GM08714 (cell line): ENCODE measurements at regions not wholly inside any gene's neighbourhood (a gene's known extent, or its start where the extent isn't known, plus 50 kb on each side); places are given as distances from the start of the nearest gene placed in this dataset.

Experiments used
- H3K4me3 ChIP-seq: fragments of 200-500 bp; sonication (Bioruptor generic); 2 replicates; pipeline ENCODE4 v1.5.1; 2014; ENCODE audit warnings: mild to moderate bottlenecking, low read length, inconsistent platforms
- ZNF274 ChIP-seq: IDR thresholded peaks from 2 replicates; pipeline ENCODE4 v1.6.1; 2012; ENCODE audit warnings: mild to moderate bottlenecking, low read depth, low read length

GRCh38 chr14:36083317-36083716 is 93.2 kb downstream of the PTCSC3 start:
- no peak overlapping the region for H3K4me3 ChIP-seq
- no peak for TF ChIP-seq ZNF274

GRCh38 chr14:36078080-36078479 is 98.4 kb downstream of the PTCSC3 start:
- H3K4me3 ChIP-seq = no peak overlapping the region
- TF ChIP-seq ZNF274 = no peak

GRCh38 chr14:36076197-36076596 is 100.3 kb downstream of the PTCSC3 start:
- TF ChIP-seq ZNF274 = no peak
- no peak overlapping the region for H3K4me3 ChIP-seq

- H3K4me3 ChIP-seq = no peak overlapping the region
- no peak for TF ChIP-seq ZNF274
Measured at GRCh38 chr14:36075203-36075602, 101.3 kb downstream of the PTCSC3 start.

- no peak for TF ChIP-seq ZNF274
- no peak overlapping the region for H3K4me3 ChIP-seq
Measured at GRCh38 chr14:36070720-36071043, 105.8 kb downstream of the PTCSC3 start.

- no peak for TF ChIP-seq ZNF274
- no peak overlapping the region for H3K4me3 ChIP-seq
Measured at GRCh38 chr14:36070031-36070719, 106.3 kb downstream of the PTCSC3 start.

GRCh38 chr14:36069535-36069900 is 107.0 kb downstream of the PTCSC3 start:
- no peak overlapping the region for H3K4me3 ChIP-seq
- TF ChIP-seq ZNF274 = no peak

GRCh38 chr14:36068777-36069534 is 107.6 kb downstream of the PTCSC3 start:
- no peak overlapping the region for H3K4me3 ChIP-seq
- no peak for TF ChIP-seq ZNF274

- TF ChIP-seq ZNF274 = no peak
- H3K4me3 ChIP-seq = no peak overlapping the region
Measured at GRCh38 chr14:36067428-36068187, 108.9 kb downstream of the PTCSC3 start.

- H3K4me3 ChIP-seq = no peak overlapping the region
- no peak for TF ChIP-seq ZNF274
Measured at GRCh38 chr14:36066636-36067035, 109.9 kb downstream of the PTCSC3 start.

GRCh38 chr14:36065831-36066230 is 110.7 kb downstream of the PTCSC3 start:
- no peak for TF ChIP-seq ZNF274
- H3K4me3 ChIP-seq = no peak overlapping the region

- no peak overlapping the region for H3K4me3 ChIP-seq
- no peak for TF ChIP-seq ZNF274
Measured at GRCh38 chr14:36059531-36059930, 117.0 kb downstream of the PTCSC3 start.

- TF ChIP-seq ZNF274 = no peak
- no peak overlapping the region for H3K4me3 ChIP-seq
Measured at GRCh38 chr14:36057452-36058116, 118.9 kb downstream of the PTCSC3 start.

- H3K4me3 ChIP-seq = no peak overlapping the region
- no peak for TF ChIP-seq ZNF274
Measured at GRCh38 chr14:36056845-36057244, 119.7 kb downstream of the PTCSC3 start.
